GM04504 (cell line): ENCODE measurements at regions not wholly inside any gene's neighbourhood (a gene's known extent, or its start where the extent isn't known, plus 50 kb on each side); places are given as distances from the start of the nearest gene placed in this dataset.
"Not testable (repeated sequence)": the region's sequence is repeated elsewhere in the genome, so short reads cannot be mapped to it uniquely, and the experiment has no call there.

Experiments used
- DNase-seq: peaks from one replicate; pipeline ENCODE4 v3.0.0-alpha.2; 2012; ENCODE audit warnings: low read depth

DNA sequence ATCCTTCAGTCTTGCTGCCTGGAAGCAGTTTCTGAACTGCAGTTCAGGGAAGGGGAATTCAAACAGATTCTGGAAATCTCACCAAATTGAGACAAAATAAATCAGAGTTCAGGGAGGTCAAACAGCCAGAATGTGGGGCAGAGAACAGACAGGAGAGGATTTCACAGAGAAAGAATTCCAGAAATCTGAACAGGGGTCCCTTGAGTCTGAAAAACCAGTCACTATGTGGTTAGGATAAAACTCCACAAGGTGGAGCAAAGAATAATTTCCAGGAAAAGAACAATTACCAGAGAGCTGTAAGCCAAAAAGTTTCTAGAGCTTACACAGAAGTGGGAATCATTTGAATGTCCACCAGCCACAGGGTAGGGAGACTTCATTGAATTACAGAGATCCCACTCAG is 84.7 kb downstream of the URB2 start:
- no peak for DNase-seq

DNA sequence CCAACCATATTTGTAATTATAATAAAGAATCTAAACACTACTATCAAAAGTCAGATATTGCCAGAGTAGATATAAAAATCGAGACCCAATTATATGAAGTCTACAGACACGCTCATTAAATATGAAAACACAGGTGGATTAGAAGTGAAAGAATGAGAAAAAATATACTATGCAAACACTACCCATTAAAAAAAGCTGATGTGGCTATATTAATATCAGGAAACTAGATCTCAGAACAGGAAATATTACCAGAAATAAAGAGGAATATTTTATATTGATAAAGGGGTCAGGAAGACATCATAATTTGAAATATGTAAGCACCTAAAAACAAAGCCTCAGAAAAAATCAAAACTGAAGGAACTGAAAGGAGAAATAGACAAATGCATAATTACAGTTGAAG is 88.3 kb downstream of the URB2 start:
- no peak for DNase-seq

DNA sequence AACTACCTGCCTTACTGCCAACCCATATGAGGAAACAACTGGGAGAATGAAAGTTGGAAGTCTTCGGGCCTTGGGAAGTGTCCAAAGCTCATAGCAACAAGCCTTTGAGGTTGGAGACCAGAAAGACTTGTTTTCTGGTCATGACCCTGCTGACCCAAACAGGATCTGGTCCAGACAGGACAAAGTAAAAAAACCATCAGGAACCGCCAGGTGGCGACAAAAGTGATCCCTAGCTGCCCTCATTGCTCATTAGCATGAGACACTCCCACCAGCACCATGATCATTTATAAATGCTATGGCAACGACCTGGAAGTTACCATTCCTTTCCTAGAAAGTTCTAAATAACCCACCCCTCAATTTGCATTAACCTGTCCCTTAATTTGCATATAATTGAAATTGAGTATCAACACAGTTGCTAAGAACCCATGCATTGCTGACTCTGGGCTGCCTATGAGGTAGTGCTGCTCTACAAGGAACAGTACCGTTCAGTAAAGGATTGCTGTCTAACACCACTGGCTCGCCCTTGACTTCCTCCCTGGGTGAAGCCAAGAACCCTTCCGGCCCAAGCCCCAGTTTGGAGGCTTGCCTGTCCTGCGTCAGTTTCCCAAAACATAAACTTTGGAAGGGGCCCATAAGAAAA is 89.0 kb downstream of the URB2 start:
- DNase-seq = peak; percentile 7

DNA sequence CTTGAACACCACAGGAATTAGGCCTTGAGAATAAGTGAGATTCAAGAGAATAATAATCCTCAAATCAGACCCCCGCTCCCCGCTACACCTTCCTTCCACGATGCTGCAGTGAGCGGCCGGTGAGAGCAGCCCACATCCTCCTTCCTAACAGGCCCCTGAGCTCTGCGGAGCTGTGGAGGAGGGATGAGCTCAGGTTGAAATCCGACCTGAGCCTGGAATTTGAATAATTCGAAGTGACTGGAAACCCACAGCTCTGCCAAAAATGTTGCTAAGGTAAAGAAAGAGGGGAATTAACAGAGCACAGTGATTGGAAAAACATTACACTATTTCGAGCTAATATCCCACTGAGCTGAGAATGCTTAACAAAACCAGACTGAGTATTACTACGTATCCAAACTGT is 90.0 kb downstream of the URB2 start:
- DNase-seq = no peak

DNA sequence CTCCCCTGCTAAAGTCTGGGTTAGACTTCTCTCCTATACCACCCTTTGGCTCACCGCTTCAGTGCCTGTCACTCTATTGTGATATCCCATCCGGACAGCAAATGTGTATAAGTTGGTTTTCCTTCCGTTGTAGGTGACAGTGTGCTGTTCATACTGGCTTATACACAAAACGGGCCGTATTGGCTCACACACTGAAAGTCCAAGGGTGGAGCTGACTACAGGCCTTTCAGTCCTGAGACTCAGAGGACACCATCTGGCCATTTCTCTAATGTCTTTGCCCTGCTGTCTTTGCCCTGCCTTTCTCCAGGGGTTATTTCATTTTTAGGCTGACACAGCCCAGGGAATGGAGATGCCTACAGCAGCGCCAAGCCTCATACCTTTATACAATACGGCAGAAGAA is 90.7 kb downstream of the URB2 start:
- DNase-seq = no peak

DNA sequence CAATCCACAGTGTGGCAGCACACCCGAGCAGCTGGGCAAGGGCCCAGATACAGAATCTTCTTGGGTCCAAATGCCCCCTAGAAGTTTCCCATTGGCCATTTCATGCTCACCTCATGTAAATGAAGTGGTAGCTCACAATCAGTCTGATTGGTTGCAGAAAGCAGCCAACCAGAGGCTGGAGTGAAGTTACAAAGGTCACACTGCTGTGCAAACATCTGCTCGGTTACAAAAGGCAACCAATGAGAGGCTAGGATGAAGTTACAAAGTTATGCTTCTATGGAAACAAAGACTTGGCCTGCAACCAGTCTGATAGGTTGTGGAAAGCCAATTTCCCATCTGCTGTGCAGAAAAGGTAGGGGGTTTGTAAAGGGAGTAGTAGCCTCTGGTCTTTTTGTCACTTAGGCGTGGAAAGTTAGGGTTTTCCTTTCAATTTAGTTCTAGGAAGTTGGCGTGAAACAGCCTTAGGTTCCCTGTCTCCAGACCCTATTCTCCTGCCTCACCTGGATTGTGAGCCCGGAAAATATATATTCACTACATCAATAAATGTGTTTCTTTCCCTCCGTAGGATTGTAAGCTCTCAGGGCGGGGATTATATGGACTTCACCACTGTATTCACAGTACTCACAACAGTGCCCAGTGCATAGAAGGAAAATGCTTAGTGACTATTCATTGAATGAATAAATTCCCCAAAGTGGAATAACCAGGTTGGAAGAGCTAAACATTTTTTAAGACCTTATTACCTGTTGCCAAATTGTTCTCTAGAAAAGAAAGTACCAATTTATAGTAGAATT is 91.9 kb downstream of the URB2 start:
- DNase-seq = no peak

DNA sequence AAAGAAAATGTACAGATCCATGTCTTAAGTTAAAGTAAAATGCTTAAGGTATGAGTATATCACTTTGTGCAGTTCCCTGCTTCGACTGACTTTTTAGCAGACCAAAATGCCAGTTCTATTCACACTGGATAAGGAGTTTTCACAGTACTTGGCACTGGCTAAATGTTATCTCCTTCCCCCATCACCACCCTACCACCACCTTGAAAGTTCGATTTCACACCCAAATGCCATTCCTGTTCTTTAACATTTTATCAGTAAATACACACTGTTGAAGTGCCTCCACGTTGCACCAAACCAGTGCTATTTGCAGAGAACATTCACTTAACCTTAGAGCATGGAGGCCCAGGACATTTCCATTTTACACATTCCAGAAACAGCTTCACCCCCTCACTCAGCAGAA is 100.0 kb downstream of the URB2 start:
- no peak for DNase-seq

DNA sequence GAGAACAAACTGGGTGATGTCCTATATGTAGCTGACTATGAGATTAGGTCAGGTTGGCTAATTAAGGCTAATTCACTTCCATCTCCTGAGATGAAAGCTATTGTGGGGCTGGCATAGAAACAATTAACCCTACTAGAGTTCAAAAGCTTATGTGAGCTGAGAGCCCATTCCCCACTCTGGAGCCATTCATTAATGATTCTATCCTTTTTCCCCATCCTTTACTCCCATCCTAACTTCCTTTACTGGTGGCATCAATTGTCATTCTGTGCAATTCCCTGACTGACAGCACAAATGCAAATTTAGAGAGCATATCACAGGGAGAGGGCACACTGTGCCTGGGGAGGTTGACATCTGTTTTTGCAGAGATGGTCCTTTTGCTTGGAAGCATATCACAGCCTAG is 103.9 kb downstream of the URB2 start:
- no peak for DNase-seq

DNA sequence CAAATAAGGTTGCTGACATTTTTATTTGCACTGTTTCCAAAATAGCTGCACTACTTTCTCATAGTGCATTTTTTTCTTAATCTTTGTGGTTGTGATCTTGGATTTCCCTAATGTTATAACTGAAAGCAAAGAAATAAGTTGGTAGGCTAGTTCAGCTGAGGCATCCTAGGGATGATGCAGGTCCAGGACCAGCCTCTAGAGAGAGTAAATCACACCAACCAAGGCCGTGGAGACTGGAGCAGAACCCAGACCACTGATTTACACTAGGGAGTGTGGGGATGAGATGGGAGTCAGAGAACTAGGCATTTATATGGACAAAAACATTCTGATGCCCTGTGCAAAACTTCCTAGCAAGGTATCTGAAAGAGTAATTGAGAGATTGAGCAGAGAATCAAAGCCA is 104.5 kb downstream of the URB2 start:
- no peak for DNase-seq

DNA sequence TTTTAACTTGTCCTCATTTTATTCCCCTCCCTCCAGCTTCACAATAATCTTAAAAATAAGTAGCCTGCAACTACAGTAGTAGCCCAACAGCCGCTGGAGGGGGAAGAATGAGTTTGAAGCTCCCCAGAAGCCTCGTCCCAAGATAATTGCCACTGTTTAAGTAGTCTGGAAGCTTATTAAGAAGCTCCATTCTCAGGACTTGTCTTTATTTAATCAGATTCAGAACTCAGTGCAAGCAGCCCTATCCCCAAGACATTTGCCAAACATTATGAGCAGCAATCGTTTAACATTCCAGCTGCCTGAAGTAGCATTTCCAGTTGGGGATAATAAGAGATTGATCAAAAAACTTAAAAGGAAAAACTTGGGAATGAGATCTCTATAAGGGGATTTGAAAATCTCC is 106.0 kb downstream of the URB2 start:
- no peak for DNase-seq

DNA sequence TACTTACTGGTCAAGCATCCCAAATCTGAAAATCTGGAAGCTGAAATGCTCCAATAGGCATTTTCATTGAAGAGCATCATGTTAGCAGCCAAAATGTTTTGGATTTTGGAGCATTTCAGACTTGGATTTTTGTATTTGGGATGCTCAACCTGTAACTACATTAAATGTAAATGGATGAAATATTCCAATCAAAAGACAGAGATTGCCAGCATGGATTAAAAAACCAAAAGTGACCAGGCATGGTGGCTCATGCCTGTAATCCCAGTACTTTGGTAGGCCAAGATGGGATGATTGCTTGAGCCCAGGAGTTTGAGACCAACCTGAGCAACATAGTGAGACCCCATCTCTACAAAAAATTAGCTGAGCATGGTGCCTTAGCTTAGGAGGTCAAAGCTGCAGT is 110.3 kb downstream of the URB2 start:
- no peak for DNase-seq

DNA sequence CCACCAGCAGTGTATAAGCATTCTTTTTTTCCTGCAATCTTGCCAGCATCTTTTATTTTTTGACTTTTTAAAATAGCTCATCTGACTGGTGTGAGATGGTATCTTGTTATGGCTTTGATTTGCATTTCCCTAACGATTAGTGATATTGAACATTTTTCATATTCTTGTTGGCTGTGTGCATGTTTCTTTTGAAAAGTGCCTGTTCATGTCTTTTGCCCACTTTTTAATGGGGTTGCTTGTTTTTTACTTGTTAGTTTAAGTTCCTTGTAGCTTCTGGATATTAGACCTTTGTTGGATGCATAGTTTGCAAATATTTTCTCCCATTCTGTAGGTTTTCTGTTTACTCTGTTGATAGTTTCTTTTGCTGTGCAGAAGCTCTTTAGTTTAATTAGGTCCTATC is 116.6 kb downstream of the URB2 start:
- not testable (repeated sequence) for DNase-seq

DNA sequence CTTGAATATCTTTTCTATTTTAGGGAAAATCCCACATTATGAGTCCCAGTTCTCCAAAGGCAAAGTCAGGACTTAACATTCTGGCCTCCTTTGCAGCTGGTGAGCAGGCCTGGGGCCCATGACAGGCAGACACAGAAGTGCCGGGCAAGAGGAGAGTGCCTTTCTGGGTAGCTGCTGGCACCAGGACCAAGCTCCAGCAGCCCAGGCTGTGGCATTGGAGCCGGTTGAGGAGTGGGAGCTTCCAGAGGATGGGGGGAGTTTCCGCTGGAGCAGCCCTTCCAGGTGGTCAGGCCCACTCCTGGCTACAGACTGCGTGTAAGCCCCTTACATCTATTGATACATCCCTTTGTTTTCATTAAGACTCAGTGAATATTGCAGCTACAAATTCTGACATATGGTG is 123.9 kb downstream of the URB2 start:
- DNase-seq = no peak

DNA sequence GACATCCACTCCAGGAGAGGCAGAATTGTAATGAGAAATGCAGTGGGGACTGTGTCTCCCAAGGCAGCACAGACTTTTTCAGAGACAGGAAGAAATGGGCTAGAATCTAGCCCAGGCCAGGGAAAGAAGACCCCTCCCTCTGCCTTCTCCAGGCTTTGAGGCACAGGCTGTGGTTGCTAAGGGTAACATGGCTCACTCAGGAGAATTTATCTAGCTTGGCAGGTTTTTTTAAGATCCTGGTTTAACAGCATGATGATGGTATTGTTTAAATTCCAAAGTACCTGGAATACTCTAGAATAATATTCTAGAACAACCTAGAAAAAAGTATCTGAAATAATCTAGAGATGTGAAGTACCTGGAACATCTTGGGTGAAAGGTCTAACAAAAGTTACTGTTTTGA is 125.6 kb downstream of the URB2 start:
- DNase-seq = no peak

DNA sequence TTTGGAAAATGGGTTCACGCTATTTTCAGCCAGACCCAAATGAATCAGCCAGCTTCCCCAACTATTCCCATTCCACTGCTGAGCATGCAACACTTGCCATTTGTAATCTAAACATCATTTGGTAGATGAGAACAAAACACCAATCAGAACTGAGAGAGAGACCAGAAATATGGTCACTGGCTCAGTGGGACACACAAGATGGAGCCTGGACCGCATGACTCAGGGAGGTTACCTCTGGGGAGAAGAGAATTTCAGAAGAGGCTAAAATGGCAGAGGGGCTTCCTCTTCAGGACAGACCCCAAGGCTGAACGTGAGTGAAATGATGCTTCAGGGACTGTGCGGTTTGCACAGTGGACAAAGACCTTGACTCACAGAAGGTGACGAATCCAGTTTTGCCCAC is 126.6 kb downstream of the URB2 start:
- no peak for DNase-seq

DNA sequence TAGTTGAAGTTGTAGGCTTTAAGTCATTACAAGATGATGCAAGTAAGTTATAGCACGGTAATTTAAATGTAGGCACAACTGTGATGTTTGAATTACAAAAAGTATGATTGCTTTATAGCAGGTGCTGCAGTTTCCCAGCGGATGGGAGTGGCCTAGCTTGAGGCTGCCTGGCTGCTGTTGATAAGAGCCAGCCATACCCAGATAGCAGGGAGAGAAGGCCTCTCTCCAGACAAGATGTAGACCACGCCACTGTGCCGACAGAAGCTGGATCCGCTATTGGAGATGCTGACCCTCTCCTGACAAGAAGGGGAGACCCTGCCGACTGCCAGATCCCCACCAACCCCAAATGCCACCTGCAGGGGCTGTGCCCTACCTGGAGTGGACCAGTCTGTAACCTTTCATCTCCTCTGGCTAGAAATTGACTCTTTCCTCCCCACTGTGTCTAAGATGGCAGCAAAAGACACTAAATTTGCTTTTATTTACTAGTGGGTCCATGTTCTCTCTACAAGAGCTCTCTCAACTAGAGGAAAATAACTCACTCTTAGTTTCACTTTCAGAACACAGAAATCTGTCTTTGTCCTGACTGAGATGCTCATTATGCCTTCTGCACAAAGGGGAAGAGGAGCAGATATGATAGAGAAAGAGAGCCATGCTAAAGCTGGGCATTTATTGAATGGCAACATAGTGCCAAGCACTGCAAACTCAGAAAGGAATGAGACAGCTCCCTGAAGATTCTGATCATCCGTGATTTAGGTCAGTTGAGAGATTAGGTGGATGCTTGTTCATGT is 127.9 kb downstream of the URB2 start:
- no peak for DNase-seq

DNA sequence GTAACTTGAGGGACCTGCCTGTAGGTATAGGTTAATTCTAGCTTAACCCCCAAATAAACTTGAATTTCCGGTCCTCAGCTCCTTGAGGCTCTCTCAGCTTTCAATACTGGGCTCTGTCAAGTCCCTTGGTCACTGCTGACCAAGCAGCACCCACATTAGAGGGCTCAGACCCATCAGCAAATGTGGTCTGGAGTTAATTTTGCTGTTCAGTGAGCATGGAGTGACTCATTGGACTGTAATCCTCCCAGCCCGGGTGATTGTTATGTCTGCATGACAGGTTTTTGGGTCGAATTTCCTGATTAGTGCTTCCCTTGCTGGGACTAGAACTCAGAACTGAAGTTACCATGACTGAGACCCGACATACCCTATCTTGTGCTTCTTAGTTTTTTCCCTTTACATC is 130.6 kb downstream of the URB2 start:
- peak; percentile 32 for DNase-seq

DNA sequence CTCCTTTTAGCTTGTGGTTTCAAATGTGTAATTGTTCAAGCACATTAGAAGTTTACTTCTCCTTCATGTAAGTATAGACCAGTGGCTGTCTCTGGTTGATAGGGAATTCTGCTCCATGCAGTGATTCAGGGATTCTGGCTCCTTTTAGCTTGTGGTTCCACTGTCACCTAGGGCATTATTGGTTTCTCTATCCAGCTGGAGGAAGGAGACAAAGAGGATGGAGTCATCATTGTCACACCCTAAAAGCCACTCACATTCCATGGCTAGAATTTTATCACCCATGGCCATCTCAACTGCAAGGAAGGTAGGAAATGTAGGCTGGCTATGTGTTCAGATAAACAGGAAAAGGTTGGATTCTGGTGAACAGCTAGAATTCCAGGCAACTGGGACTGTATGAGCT is 131.2 kb downstream of the URB2 start:
- DNase-seq = no peak

DNA sequence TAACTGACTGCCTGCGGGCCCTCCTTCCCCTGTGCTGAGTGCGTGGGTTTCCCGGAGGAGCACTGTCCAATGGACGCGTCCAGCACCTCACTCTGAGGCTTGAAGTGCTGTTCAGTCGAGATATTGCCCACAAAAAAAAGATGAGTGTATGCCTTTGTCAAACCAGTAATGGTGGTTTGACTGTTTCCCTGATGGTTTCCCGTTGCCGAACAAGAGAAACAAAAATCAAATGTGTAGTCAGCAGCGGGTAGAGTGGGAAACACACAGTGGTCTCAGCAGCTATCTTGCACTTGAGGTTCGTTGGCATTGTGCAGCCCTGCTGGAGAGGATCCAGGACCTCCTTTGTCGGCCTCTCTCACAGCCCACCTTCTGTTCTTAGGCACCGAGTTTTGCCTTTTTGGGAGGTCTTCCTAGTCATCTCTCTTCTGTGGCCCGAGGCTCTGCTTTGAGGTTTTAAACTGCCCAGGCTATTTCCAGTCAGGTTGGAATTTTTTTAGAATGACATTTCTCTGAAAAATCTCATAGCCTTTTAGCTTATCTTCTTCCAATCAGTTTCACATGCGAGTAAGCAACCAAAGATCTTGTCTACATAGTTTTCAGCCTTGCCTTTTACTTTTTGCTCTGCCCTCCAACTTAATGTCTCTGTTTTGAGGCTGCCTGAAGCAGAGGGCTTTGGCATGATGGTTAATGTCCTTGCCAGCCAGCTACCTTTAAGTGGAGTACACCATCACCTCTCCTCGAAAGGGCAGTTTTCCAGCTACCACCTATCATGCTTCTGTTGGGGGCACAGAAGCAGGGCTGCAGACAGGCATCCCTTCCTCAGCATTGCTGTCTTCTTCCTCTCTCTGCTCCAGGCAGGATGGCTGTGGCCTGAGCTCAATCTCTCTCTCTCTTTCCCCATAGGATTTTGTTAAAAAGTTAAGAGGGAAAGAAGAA is 132.3 kb downstream of the URB2 start:
- no peak for DNase-seq

DNA sequence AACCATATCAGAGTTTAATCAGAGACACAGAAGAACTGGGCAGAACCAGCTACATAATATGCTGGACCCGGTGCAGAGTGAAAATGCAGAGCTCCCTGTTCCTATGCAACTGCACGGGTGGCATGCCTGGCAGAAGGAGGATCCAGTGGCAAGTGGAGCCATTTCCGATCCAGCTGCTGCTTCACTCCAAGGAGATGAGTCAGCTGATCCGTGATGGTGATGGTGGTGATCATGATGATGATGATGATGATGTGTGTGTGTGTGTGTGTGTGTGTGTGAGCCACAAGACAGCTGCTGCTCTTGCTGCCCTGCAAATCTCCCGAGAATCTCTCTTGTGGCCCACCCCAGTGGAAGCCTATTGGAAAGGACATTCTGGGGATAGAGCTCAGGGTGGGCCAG is 133.0 kb downstream of the URB2 start:
- no peak for DNase-seq

DNA sequence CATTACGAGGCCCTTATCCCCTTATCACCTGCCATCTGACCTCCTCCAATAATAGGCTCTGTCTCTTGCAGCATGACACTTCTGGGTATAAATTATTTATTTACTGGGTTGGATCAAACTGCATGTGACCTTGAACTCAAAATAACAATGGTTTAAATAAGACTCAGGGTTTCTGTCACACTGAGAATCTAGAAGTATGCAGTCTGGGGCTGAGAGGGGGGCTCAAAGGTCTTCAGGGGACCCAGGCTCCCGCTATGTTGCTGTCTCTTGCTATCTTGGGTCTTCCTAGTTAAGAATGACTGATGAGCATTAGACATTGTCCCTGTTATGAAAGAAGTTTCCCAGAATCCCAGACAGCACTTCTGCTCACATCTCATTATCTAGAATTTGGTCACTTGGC is 133.5 kb downstream of the URB2 start:
- no peak for DNase-seq

DNA sequence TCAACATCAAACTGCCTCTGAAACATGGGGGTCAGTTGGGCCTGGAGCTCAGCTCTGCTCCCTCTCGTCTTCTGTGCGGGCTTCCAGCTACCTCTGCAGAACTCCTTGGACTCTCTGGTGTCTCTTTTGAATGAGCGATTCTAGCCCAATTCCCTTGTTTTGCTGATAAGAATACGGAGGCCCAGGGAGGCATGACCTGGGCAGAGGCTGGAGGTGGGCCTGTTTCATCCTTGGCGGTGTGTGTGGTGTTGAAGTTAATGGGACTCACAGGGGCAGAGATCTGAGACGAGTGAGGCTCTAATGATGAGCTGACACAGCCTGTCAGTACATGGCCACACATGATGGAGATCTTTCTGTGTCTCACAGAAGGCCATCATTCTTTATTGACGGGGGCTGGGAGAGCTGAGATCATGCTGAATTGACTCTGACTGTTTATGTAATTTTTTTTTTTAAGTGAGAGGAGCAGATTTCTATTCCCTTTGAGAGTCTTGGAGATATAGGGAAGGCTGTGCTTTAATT is 134.5 kb downstream of the URB2 start:
- no peak for DNase-seq
